NCI-H187 (cell line): ENCODE measurements at regions not wholly inside any gene's neighbourhood (a gene's known extent, or its start where the extent isn't known, plus 50 kb on each side); places are given as distances from the start of the nearest gene placed in this dataset.

Experiments used
- DNase-seq, 2 experiments: peaks; one replicate each; lab custom pipeline; 2025; lab: John Stamatoyannopoulos, UW

GRCh38 chr17:83144421-83145357, 65.3 kb downstream of the METRNL start:
- DNase-seq = no peak

- no peak for DNase-seq
Observed at GRCh38 chr17:83145358-83145738, 65.9 kb downstream of the METRNL start.

- DNase-seq = no peak
Observed at GRCh38 chr17:83145831-83146230, 66.4 kb downstream of the METRNL start.

- DNase-seq = no peak
Observed at GRCh38 chr17:83146347-83146746, 66.9 kb downstream of the METRNL start.

GRCh38 chr17:83147280-83147679, 67.9 kb downstream of the METRNL start:
- DNase-seq = no peak

GRCh38 chr17:83148317-83149028, 69.1 kb downstream of the METRNL start:
- no peak for DNase-seq

GRCh38 chr17:83149029-83149725, 69.8 kb downstream of the METRNL start:
- DNase-seq = no peak

GRCh38 chr17:83149761-83150251, 70.4 kb downstream of the METRNL start:
- DNase-seq = no peak

- no peak for DNase-seq
Observed at GRCh38 chr17:83150369-83151055, 71.1 kb downstream of the METRNL start.

GRCh38 chr17:83151056-83151441, 71.6 kb downstream of the METRNL start:
- no peak for DNase-seq

GRCh38 chr17:83151442-83152226, 72.2 kb downstream of the METRNL start:
- no peak for DNase-seq

GRCh38 chr17:83152227-83152744, 72.9 kb downstream of the METRNL start:
- no peak for DNase-seq

GRCh38 chr17:83152745-83153611, 73.6 kb downstream of the METRNL start:
- no peak for DNase-seq

GRCh38 chr17:83153681-83154310, 74.4 kb downstream of the METRNL start:
- DNase-seq = no peak

GRCh38 chr17:83154311-83155127, 75.1 kb downstream of the METRNL start:
- no peak for DNase-seq

- DNase-seq = no peak
Observed at GRCh38 chr17:83155128-83156121, 76.0 kb downstream of the METRNL start.

GRCh38 chr17:83156408-83156807, 77.0 kb downstream of the METRNL start:
- DNase-seq = no peak
